NT2/D1 (cell line): ENCODE measurements at regions not wholly inside any gene's neighbourhood (a gene's known extent, or its start where the extent isn't known, plus 50 kb on each side); places are given as distances from the start of the nearest gene placed in this dataset.

ENCODE experiments used
- YY1 ChIP-seq: IDR thresholded peaks from 2 replicates; pipeline ENCODE4 v1.6.1; 2011; ENCODE audit not compliant: insufficient read length, insufficient read depth
- ZNF274 ChIP-seq: IDR thresholded peaks from 2 replicates; pipeline ENCODE4 v1.6.1; 2011; ENCODE audit warnings: mild to moderate bottlenecking, low read depth, low read length

- TF ChIP-seq ZNF274 (no peak), YY1 (no peak)
These were observed 836.1 kb downstream of the GALC start for GRCh38 chr14:87156878-87157277.
